ENCODE measurements at regions not wholly inside any gene's neighbourhood (a gene's known extent, or its start where the extent isn't known, plus 50 kb on each side); places are given as distances from the start of the nearest gene placed in this dataset.

DNA sequence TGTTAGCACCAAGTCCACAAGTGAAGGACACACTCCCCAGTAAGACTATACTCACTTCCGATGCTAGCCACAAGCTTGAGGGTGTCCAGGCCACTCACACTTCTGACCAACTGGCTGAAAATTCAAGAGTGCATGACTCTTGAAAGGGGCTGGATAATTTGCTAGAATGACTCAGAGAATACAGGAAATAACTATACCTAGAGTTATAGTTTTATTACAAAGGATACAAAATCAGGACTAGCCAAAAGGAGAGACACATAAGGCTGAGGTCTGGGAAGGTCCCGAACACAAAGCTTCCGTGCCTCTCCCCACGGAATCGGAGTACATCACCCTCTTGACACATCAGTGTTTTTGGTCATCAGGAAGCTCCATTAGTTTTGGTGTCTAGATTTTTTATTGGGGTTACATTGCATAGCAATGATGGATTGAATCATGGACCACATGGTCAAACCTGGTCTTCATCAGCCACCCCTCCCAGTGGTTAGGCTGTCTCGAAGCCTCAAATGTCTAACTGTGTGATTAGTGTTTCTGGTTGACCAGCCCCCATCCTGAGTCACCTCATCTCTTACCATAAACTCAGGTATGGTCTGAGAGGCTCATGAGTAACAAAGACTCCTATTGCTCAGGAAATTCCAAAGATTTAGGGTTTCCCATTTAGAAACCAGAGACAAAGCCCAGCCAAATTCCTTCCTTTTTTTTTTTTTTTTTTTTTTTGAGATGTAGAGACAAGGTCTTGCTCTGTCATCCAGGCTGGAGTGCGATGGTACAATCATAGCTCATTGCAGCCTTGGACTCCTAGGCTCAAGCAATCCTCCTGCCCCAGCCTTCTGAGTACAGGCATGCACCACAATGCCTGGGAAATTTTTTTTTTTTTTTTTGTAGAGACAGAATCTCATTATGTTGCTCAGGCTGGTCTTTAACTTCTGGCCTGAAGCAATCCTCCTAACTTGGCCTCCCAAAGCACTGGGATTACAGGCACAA is 472.0 kb upstream of the TBX3 start:
- DNase-seq = no peak

DNA sequence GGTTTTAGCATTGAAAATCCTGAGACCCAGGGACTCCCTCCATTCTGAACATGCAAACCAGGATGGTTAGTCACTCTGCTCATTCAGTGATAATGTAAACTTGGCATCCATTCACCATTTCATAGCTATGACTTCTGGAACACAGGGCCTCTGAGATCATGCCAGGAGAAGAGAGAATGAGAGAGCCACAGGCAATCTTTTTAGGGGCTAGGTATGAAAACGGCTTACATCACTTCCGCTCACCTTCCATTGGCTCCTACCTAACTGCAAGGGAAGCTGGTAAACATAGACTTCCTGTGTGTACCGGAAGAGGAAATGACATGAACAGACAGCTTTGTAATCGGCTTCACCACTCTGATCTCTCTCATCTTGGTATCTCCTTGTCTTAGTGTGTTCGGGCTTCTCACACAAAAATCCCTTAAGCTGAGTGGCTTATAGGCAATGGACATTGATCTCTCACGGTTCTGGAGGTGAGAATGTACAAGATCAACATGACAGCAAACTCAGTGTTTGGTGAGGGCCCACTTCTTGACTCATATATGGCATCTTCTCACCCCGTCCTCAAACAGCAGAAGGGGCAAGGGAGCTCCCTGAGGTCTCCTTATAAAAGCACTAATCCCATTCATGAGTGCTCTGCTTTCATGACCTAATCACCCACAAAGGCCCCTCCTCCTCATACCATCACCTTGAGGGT is 465.9 kb upstream of the TBX3 start:
- DNase-seq = no peak

DNA sequence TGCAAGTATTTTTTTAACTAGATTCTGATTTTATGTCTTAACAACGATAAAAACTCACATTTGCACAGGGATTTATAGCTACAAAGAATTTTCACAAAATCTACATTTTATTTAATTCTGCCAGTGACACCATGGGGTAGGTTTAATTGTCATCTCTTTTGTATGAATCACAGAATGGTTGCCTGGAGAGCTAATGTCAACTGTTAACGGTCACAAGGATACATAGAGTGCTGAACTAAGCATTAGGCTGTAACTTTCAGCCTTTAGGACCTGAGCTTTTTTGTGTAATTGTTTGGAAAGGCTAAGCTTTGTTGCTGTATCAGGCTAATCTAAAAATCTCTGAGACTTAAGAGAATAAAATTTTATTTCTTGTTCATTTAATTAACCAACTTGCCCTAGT is 465.3 kb upstream of the TBX3 start:
- DNase-seq = no peak

DNA sequence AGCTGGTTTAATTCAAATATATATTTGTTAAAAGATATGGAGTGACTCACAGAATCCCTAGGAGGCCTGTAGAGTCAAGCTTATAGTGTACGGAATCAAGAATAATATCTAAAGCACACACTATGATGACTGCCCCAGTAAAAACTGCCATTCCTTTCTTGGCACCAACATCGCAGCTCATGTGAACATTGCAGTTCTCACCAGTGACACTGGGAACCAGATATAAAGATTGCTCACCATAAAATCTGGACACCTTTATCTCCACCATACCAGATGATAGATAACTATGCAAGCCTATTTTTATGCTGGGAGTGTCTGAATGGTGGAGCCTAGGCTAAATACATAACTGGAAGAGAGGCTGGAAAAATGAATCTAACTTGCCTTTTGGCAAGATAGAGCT is 463.9 kb upstream of the TBX3 start:
- no peak for DNase-seq

DNA sequence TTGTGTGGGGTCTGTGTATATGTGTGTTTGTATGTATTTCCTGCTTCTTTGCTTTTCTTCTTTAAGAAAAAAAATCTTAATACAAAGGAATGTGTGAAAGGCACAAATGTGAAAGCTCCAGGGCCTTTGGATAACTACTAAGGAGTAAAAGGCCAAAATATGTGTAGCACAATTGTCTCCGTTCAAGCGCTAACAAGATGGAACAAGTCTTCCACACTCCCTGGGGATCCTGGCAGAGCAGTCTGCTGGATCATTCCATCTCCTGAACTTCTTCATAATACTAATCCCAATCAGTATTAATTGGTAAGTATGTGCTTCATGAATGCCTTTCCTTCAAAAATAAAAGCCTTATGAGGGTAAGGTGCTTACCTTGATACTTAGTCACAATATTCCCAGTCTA is 462.5 kb upstream of the TBX3 start:
- no peak for DNase-seq

DNA sequence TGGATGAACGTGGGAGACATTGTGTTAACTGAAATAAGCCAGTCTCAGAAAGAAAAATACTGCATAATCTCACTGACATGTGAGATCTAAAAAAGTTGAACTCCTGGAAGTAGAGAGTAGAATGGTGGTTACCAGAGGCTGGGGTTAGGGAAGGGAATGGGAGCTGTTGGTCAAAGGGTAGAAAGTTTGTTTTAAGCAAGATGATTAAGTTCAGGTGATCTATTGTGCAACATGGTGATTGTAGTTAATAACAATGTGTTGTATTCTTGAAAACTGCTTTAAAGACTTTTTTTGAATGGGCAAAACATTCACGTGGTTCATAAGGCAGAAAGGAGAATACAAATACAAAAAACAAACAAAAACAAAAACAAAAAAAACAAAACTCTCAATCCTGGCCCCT is 460.4 kb upstream of the TBX3 start:
- DNase-seq = no peak

DNA sequence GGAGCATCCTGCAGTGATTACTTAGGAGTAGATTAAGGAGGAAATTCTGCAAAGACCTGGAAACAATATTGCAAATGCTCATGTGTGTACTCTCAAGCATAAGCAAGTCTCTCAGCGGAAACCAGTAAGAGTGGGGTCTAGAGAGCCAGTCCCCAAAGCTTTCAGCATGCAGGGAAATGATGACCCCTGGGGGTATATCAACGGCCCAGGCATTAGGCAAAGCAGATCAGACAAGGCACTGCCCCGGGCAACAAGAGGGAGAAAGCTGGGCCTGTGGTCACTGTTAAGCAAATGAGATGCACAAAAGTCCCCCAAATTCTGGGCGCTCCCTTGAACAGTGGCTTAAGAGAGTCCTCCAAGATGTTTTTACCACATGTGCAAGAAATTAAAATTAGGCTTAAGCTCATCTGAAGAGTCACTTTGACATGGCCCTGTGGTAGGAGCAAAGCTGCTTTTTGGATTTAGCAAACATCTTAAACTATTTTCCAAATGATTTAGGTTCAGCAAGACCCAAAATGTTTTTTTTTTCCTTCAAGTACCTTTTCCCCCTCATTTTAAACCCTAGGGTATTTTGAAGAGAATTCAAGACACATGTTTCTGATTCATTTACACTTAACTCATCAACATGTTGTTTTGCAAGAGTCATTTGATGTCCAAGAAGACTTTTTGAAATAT is 457.1 kb upstream of the TBX3 start:
- no peak for DNase-seq

DNA sequence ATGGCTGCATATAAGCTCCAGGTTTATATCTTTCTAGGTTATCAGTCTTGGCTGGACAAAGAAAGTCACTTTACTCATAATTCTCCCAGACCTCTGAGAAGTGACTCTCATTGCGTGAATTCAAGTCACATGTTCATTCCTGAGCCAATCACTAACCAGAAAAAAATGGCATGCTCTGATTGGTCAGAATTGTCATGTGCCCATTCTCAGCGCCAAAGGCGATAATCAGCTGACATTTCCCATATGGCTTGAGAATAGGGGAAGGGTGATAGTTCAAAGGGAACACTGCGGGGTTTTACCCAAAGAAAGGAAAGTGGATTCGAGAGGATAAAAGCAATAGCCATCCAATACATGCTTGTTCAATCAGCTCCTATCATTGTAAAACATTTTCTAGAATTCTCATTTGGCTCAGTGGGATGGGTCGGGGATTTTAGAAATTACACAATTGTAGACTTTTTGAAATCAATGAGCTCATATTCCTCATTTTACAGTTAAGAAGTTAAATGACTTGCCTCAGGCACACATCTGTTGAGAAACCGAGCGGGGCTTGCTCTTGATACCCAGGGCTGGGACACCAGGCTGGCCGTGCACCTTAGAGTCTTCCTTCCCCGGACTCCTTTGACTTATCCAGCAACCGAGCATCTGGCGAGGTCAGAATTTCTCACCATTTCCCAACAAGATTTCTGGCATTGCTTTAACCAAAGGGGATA is 454.0 kb upstream of the TBX3 start:
- DNase-seq = no peak

DNA sequence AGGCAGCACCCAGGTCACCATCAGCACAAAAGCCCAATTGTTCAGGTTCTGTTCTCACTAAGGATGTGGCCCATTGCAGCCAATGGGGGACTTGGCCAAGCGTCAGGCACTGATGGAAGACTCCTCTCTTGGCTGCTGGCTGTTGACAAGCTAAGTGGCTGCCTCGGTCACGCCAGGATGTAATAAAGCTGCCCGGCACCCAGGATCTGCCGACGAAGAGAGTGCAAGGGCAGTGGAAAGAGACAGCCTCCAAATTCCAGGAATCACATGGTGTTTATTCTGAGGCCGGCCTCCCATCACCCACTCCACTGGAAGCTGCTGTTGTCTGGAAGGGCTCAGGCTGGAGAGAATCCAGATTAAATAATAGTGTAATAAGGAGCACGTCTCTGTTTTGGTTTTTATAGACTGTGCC is 451.8 kb upstream of the TBX3 start:
- peak in 48 of 56 donors; percentile 2 to 80 (median 39) for DNase-seq

DNA sequence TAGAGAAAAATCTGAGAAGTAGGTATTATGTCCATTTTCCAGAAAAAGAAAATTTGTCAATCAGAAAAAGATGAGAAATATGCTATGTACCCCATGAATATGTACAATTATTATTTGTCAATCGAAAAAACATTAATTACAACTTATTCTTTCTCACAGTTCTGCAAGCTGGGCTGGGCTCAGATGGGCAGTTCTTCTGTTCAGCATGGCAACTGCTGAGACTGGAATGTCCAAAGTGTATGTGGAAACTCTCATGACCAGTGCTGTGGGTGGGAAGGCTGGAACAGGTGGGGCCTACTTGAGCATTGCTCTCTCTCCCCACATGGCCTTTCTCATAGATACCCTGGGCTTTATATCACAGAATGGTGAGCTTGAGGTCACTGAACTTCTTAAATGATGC is 450.3 kb upstream of the TBX3 start:
- no peak for DNase-seq

DNA sequence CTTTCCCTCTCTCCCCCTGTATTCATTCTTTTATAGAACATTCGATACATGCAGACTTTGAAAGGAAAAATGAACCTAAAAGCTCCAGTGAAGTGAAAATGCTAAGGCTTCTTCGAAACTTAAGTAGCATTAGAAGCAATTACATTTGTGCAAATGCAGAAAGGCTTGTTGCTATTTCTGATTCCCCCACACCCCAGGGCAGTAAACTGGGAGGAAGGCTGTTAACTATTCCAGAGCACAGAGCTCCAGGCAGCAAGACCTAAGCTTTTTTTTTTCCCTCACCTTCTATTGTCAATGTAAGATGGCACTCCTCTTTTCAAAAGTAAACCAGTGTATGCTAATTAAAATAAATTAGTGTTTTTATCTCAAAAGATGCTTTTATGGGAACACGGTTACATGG is 448.9 kb upstream of the TBX3 start:
- DNase-seq = no peak

DNA sequence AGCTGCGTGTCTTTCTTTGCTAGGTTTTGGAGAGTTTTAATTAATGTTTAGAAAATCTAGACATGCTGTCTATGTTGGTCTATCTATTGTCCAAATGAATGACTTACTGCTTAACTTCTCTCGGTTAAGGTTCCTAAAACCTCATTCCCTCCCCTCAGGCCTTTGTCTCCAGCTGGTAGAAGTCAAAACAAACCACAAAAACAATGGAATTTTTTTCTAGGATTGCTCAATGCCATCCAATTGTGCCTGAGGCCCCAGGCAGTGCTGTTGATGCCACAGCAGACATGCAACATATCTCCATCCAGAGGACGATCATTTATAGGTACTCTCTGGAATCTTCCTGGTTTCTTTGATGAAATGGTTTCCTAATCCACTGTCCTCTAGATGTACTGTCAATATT is 448.2 kb upstream of the TBX3 start:
- no peak for DNase-seq

DNA sequence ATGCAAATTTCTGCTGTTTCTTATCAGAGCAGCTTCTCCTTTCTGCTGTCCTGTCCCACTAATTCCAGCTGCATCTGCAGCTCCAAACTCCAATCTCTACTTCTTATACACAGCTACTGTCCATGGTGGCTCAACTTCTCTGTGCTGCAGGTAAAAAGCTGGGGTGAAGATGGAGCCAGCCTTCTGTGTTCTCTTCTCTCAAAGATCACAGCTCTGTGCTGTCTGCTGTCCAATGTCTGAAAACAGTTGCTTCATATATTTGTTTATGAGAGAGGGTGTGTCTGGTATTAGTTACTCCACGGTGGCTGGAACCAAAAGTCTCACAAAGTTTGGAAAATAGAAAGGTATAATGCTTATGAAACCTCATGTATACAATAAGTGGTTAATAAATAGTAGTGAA is 445.8 kb upstream of the TBX3 start:
- no peak for DNase-seq

DNA sequence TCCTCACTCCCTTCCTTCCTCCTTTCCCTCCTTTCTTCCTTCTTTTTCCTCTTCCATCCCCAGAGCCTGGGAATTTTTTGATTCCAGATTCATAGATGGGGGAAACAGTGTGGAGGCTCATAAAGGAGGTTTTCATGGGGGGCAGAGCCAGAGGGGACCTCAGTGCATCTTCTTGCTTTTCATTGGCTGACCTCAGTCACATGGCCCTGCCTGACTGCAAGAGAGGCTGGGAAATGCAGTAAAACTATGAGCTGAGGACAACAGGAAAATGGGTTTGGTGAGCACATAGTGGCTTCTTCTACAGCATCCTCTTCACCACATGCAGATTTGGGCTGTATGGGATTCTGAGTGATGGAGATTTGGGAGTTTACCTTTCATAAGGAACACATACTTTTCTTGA is 437.1 kb upstream of the TBX3 start:
- no peak for DNase-seq

DNA sequence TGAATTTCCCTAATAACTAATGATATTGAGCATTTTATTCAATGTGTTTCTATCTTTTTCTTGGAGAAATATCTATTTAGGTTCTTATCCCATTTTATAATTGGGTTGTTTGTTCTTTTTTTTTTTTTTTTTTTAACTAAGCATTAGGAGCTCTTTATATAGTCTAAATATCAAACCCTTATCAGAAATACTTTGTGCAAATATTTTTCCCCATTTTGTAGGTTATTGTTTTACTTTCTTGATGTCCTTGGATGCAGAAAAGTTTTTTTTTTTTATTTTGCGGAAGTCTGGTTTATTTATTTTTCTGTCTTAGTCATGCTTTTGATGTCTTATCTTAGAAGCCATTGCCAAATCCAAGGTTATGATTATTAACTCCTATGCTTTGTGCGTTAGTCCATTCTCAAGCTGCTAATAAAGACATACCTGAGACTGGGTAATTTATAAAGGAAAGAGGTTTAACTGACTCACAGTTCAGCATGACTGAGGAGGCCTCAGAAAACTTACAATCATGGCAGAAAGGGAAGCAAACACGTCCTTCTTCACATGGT is 434.3 kb upstream of the TBX3 start:
- no peak for DNase-seq

DNA sequence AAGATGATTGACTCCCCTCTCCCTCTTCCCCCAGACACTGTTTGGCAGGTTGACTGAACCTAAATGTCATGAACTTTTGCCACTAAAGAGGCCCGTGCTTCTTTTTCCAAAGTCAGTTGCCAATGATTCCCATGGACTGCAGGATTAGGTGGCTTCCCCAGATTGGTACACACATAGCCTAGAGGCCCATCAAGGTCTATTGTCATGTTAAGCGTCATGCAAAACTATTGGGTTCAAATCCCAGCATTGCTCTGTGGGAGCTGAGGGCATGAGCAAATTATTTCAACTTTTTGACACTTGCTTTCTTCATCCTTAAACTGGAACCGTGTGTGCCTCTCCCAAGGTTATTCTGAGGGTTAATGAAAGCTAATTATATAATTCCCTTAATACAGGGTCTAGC is 430.2 kb upstream of the TBX3 start:
- no peak for DNase-seq

DNA sequence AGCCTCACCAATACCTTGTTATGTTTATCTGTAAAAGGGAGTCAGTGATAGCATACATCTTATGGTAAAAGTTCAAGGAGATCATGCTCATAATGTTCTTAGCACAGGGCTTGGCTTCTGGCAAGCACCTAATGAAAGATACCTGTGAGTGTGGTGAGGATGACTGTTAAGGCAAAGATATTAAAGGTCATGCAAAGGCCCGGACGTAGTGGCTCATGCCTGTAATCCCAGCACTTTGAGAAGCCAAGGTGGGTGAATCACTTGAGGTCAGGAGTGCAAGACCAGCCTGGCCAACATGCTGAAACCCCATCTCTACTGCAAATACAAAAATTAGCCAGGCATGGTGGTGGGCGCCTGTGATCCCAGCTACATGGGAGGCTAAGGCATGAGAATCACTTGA is 425.9 kb upstream of the TBX3 start:
- DNase-seq = no peak

DNA sequence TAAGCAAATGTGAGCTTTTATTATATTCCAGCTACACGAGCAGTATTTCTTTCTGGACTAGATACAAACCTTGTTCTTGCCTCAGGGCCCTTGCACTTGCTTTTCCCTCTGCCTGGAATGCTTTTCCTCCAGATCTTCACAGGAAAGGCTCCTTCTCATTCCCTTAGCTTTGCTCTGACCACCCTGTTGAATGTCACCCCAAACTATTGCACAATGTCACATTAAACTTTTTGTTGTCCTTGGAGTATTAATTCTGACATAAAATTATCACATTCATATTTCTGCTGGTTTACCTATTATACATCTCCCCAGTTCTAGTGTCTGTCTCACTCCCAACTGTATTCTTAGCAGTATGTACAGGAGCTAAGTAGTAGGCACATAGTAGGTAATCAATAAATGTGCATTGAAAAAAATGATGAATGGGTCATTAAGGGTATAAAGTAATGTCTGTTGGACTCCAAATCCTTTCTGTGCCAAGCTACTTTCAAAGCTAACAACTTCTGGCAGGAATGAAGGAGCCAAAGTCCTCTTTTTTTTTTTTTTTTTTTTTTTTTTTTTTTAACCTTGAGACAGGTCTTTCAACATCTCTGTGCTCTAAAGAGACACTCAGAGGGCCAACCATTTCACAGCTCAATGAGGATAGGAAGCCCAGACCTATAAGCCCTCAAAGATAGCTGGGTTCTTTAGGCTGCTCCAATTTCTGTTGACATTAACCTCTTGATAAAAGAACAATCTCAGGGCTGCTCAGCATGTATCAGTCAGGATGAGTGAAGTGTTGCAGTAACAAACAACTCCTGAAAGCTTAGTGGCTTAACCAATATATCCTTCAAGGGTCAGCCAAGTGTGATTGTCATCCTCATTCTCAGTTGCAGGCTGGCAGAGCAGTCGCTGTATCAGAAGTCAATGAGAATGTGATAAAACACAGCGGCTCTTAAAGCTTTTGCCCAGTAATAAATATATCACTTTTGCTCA is 424.4 kb upstream of the TBX3 start:
- DNase-seq = no peak

DNA sequence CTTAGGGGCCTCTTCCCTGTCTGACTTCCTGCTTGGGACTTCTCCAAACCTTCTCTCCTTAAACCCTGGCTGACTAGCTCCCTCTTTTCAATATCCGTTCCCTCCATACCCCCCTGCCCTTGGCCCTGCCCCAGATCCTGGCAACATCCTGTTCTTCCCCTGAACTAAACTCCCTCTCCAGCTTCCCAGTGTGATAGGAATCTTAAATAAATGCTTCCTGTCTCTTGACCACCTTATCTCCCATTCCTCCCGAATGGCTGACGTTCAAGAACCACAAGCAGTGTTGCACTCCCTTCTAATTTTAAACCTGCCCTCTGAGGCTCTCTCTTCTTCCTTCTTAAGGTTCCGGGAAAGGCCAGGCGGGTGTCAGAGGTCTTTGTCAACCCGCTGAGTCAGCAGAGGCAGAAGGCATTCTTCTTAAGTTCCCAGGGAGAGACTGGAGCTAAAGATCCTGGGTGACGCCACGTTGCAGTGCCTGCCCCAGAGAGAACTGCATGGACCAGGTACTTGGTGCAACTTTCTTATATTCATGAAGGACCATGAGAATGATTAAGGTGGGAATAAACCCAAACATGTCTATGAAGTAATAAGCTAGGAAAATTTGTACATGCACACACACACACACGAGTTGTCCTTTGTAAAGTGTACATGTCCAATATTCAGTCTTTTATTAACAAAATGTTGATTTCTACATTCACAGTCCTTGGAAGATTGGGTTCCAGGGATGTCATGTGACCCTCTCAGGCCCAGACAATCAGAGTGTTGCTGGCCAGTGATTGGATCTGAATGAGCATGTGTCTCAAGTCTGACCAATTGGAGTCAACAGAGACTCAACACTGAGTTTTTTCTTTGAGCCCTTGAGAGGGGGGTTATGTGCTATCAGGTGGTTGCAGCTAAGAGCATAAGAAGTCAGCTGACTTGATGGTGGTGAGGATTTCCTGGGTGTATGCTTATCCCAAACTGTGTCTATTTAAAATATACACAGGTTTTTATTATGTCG is 420.2 kb upstream of the TBX3 start:
- peak in 2 of 56 donors; percentile 1 for DNase-seq
